Common myeloid progenitor, CD34-positive (primary cell): ENCODE measurements at regions not wholly inside any gene's neighbourhood (a gene's known extent, or its start where the extent isn't known, plus 50 kb on each side); places are given as distances from the start of the nearest gene placed in this dataset.
A peak's percentile ranks its signal among the peaks of the same experiment; 100 is the strongest.
"Not testable (repeated sequence)": the region's sequence is repeated elsewhere in the genome, so short reads cannot be mapped to it uniquely, and the experiment has no call there.

Experiments
- CTCF ChIA-PET: fragments of 350-600 bp; sonication (Branson Sonifier 250); formaldehyde crosslinking; loops from one replicate; lab custom pipeline; 2021; ENCODE audit warnings: antibody characterized with exemption; lab: Charles Lee
- POLR2A ChIA-PET: fragments of 350-600 bp; sonication (Branson Sonifier 250); formaldehyde crosslinking; loops from one replicate; lab custom pipeline; 2021; ENCODE audit warnings: antibody characterized with exemption; lab: Charles Lee
- DNase-seq, 3 donors: peaks; one replicate each; pipeline versions ENCODE4 v3.0.0 to v3.0.0-alpha.2; 2013
- H3K27ac ChIP-seq, 2 experiments: 1 replicate in 1 of 2; 2 replicates in 1 of 2; pipeline ENCODE4 v1.7.0; 2013; ENCODE audit warnings: inconsistent platforms in 2 of 2, low read length in 2 of 2, mild to moderate bottlenecking in 2 of 2, low read depth in 1 of 2, moderate library complexity in 1 of 2; ENCODE audit not compliant: severe bottlenecking in 2 of 2, insufficient read depth in 1 of 2, poor library complexity in 1 of 2
- H3K27me3 ChIP-seq, 5 experiments: replicated peaks in 2 of 5; 1 replicate in 3 of 5; 2 replicates in 2 of 5; pipeline versions ENCODE4 v1.6.1 to v1.7.0; 2013; ENCODE audit warnings: low read length in 4 of 5, mild to moderate bottlenecking in 2 of 5, moderate library complexity in 2 of 5, inconsistent platforms in 1 of 5; ENCODE audit not compliant: insufficient read depth in 5 of 5, control insufficient read depth in 4 of 5
- H3K36me3 ChIP-seq, 4 experiments: 1 replicate in 2 of 4; 2 replicates in 2 of 4; pipeline versions ENCODE4 v1.6.1 to v1.7.0; 2013; ENCODE audit warnings: low read length in 3 of 4, control low read depth in 1 of 4, mild to moderate bottlenecking in 1 of 4; ENCODE audit not compliant: control insufficient read depth in 4 of 4, insufficient read depth in 4 of 4
- H3K4me1 ChIP-seq, 4 experiments: 1 replicate in 3 of 4; 2 replicates in 1 of 4; pipeline versions ENCODE4 v1.6.1 to v1.7.1; 2013; ENCODE audit warnings: low read length in 3 of 4, mild to moderate bottlenecking in 3 of 4, control low read depth in 1 of 4, inconsistent platforms in 1 of 4, moderate library complexity in 1 of 4; ENCODE audit not compliant: control insufficient read depth in 4 of 4, insufficient read depth in 4 of 4; ENCODE audit errors: control extremely low read depth in 1 of 4
- H3K4me3 ChIP-seq, 7 experiments: 1 replicate in 4 of 7; 2 replicates in 3 of 7; pipeline versions ENCODE4 v1.5.1 to v1.7.0; 2013; ENCODE audit warnings: mild to moderate bottlenecking in 7 of 7, low read length in 6 of 7, moderate library complexity in 6 of 7, inconsistent platforms in 2 of 7, low read depth in 2 of 7, control low read depth in 1 of 7; ENCODE audit not compliant: insufficient read depth in 4 of 7, control insufficient read depth in 1 of 7; ENCODE audit errors: extremely low read depth in 1 of 7
- H3K9me3 ChIP-seq, 5 experiments: 1 replicate in 4 of 5; 2 replicates in 1 of 5; pipeline versions ENCODE4 v1.6.1 to v1.7.1; 2013; ENCODE audit warnings: low read length in 4 of 5, mild to moderate bottlenecking in 2 of 5, inconsistent platforms in 1 of 5, low read depth in 1 of 5, moderate library complexity in 1 of 5; ENCODE audit not compliant: control insufficient read depth in 4 of 5, insufficient read depth in 2 of 5; ENCODE audit errors: control extremely low read depth in 1 of 5
- WGBS: methylation state at CpG from one replicate; pipeline ENCODE4 v1.1.5; 2013; ENCODE audit not compliant: insufficient coverage; 5-methylcytosine and 5-hydroxymethylcytosine counted together

DNA sequence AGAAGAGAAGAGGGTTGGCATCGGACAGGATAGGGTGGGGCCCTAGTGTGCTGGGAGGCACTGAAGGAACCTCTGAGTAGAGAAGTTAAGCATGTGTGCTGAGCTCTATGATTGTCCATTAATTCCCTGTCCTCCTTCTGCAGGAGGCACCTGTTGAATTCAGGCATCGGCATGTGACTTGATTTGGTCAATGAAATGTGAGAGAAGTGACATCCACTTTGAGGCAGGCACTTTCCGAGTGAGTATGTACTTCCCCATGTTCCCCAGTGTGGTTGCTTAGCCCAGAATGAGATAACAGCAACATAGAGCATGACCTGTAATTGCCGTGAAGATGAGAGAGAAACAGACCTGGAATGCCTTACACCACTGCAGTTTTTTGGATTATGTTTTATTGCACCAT is 224.8 kb downstream of the RPLP1 start:
- CTCF ChIA-PET: interaction anchor here (1.1 kb wide), 1 partner anchor 9 kb away, joined by 5 read pairs; no protein-coding TSS in a partner anchor
- Histone ChIP-seq H3K36me3 (no peaks in the 10 kb centered on the region), H3K4me1 (peaks cover 0 to 4% (median 0%) of the 10 kb centered on the region in 4 experiments), H3K9me3 (peaks cover 0 to 1% (median 0%) of the 10 kb centered on the region in 5 experiments), H3K27ac (no peak overlapping the region), H3K4me3 (no peak overlapping the region), H3K27me3 (no peaks in the 10 kb centered on the region)
- POLR2A ChIA-PET: no interaction called here
- peak in 2 of 3 donors; percentile 45 to 55 for DNase-seq
- 22% methylated on average over 3 of the region's 4 CpGs for WGBS

DNA sequence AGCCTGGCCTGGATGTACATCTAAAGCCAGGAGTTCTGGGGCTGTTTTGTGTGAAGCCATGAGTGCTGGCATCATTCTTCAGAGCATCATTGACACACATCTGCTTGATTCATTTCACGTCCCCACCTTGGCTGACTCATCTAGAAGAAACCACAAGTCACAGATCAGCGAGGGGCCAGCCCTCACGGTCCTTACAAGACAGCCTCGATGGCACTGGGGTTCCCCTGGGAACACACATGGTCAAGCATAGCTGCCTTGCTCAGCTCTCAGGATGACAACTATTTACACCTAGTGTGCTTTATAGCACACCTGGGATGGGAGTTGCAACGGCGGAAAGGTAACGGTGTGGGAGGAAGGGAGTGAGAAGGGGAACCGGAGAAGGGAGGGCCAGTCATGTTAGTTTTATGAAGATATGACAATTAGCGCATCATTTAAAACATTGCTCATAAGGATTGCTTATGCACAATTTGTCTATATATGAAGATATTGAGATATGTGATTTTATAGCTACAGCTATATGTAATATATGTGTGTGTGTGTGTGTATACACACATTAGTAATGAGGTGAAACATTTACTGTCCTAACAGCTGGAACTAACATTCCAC is 227.1 kb downstream of the RPLP1 start:
- 81% methylated on average over 8 of the region's 9 CpGs for WGBS
- POLR2A ChIA-PET: no interaction called here
- Histone ChIP-seq H3K27ac (no peak overlapping the region), H3K4me1 (peaks cover 0 to 4% (median 0%) of the 10 kb centered on the region in 4 experiments), H3K27me3 (no peaks in the 10 kb centered on the region), H3K36me3 (no peaks in the 10 kb centered on the region), H3K4me3 (no peak overlapping the region), H3K9me3 (peaks cover 0 to 7% (median 2%) of the 10 kb centered on the region in 5 experiments)
- no peak for DNase-seq
- CTCF ChIA-PET: interaction anchor here (0.7 to 1.0 kb wide), 2 partner anchors 10 to 71 kb away, joined by 3 to 4 read pairs; no protein-coding TSS in a partner anchor

DNA sequence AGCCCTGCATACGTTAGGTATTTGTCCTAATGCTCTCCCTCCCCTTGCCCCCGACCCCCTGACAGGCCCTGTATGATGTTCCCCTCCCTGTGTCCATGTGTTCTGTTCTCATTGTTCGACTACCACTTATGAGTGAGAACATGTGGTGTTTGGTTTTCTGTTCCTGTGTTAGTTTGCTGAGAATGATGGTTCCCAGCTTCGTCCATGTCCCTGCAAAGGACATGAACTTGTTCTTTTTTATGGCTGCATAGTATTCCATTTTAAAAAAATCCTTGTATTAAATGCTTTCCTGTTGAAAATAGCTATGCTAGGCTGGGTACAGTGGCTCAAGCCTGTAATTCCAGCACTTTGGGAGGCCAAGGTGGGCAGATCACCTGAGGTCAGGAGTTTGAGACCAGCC is 232.2 kb downstream of the RPLP1 start:
- no CpG with 5 or more reads among the region's 4 CpGs for WGBS
- H3K36me3 ChIP-seq, H3K27ac ChIP-seq, DNase-seq, H3K4me1 ChIP-seq, CTCF ChIA-PET, H3K4me3 ChIP-seq, H3K27me3 ChIP-seq: not testable (repeated sequence)
- H3K9me3 ChIP-seq: peaks cover 6 to 26% (median 14%) of the 10 kb centered on the region in 5 experiments
- POLR2A ChIA-PET: interaction anchor here (0.6 kb wide), 1 partner anchor 626 kb away, joined by 4 read pairs; no protein-coding TSS in a partner anchor

DNA sequence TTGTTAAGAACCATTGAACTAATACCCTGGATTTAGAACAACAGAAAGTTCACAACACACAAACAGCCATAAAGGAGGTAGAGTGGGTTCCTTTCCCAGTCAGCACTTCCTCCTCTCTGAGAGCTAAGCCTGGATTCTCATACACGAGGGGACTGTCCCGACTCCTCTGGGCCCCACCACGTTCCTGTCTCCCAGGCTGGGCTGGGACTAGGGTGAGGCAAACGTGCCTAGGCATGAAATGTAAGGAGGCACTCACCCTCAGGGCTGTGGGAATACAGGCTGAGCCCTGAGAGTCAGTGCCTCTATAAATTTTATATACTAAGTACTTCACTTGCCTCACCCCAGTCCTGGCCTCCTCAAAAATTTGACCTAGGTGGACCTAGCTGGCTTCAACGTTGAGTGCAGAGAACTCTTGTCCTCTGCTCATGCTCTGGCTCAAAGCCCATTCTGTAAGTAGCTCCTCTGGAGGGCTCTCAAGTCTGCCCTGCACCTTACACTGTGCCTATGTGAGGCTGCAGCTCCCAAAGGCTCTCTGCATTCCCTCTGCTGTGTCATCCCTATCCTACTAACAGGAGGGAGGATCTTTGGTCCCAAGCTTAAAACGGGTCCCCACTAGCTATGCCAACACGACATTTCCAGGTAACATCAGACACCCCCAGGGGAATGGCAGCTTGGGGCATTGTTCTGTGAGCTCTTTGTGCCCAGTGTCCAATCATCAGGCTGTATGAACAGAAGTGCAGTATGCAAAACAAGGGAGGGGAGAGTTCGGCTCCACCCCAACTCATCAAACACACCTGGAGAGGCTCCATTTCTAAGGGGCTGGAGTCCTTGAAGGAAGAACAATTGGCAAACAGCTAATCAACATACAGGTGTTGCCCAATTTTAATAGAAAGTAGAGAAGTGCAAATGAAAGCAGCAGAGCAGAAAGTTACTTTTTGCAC is 233.2 kb downstream of the RPLP1 start:
- Histone ChIP-seq H3K9me3 (peaks cover 6 to 33% (median 14%) of the 10 kb centered on the region in 5 experiments), H3K36me3 (no peaks in the 10 kb centered on the region), H3K4me3 (no peak overlapping the region), H3K27me3 (no peaks in the 10 kb centered on the region), H3K27ac (no peak overlapping the region), H3K4me1 (no peaks in the 10 kb centered on the region)
- no peak for DNase-seq
- ChIA-PET POLR2A (interaction anchor here (0.6 kb wide), 1 partner anchor 625 kb away, joined by 4 read pairs; no protein-coding TSS in a partner anchor), CTCF (interaction anchor here (1.8 to 1.9 kb wide), 2 partner anchors 9 kb away, joined by 5 to 6 read pairs; no protein-coding TSS in a partner anchor)
- 63% methylated on average over 5 of the region's 8 CpGs for WGBS

- no peaks in the 10 kb centered on the region for H3K4me1 ChIP-seq
- H3K36me3 ChIP-seq: no peaks in the 10 kb centered on the region
- peaks cover 6 to 33% (median 14%) of the 10 kb centered on the region in 5 experiments for H3K9me3 ChIP-seq
- H3K27ac ChIP-seq: no peak overlapping the region
- ChIA-PET POLR2A (no interaction called here), CTCF (interaction anchor here (1.8 to 1.9 kb wide), 2 partner anchors 9 kb away, joined by 5 to 6 read pairs; no protein-coding TSS in a partner anchor)
- no peak overlapping the region for H3K4me3 ChIP-seq
- WGBS: 94% methylated on average over 3 of the region's 7 CpGs
- DNase-seq: no peak
- no peaks in the 10 kb centered on the region for H3K27me3 ChIP-seq
These were observed 234.0 kb downstream of the RPLP1 start for GRCh38 chr15:69686626-69687025.

- no peaks in the 10 kb centered on the region for H3K36me3 ChIP-seq
- H3K9me3 ChIP-seq: peaks cover 4 to 26% (median 14%) of the 10 kb centered on the region in 5 experiments
- no peaks in the 10 kb centered on the region for H3K27me3 ChIP-seq
- peaks cover 0 to 9% (median 5%) of the 10 kb centered on the region in 4 experiments for H3K4me1 ChIP-seq
- ChIA-PET CTCF (interaction anchor here (1.4 kb wide), 1 partner anchor 9 kb away, joined by 4 read pairs; no protein-coding TSS in a partner anchor), POLR2A (no interaction called here)
- no peak for DNase-seq
- no peak overlapping the region for H3K4me3 ChIP-seq
- no peak overlapping the region for H3K27ac ChIP-seq
- 100% methylated on average over 1 of the region's 1 CpG for WGBS
These were observed 236.5 kb downstream of the RPLP1 start for GRCh38 chr15:69689133-69689532.
